H9 (cell line): ENCODE measurements at regions not wholly inside any gene's neighbourhood (a gene's known extent, or its start where the extent isn't known, plus 50 kb on each side); places are given as distances from the start of the nearest gene placed in this dataset.
A peak's percentile ranks its signal among the peaks of the same experiment; 100 is the strongest.

ENCODE experiments used
- DNase-seq: peaks from one replicate; pipeline ENCODE4 v3.0.0-alpha.2; 2017
- H2AFZ ChIP-seq: one replicate; pipeline ENCODE4 v1.6.1; 2013; ENCODE audit warnings: mild to moderate bottlenecking, low read length, control low read depth, moderate library complexity
- H2AK5ac ChIP-seq: 2 replicates; pipeline ENCODE4 v1.6.1; 2013; ENCODE audit warnings: low read length, control low read depth, mixed read lengths; ENCODE audit not compliant: insufficient read length
- H2BK120ac ChIP-seq: one replicate; pipeline ENCODE4 v1.6.1; 2013; ENCODE audit warnings: low read depth, mild to moderate bottlenecking, low read length, control low read depth, inconsistent platforms; ENCODE audit not compliant: poor library complexity, severe bottlenecking
- H2BK12ac ChIP-seq: 2 replicates; pipeline ENCODE4 v1.6.1; 2013; ENCODE audit warnings: low read length, control low read depth, mixed read lengths, low read depth; ENCODE audit not compliant: insufficient read length
- H2BK15ac ChIP-seq: 2 replicates; pipeline ENCODE4 v1.6.1; 2013; ENCODE audit warnings: low read depth, low read length, control low read depth
- H2BK20ac ChIP-seq: one replicate; pipeline ENCODE4 v1.6.1; 2013; ENCODE audit warnings: low read depth, mild to moderate bottlenecking, low read length, control low read depth, inconsistent platforms; ENCODE audit not compliant: poor library complexity, severe bottlenecking
- H2BK5ac ChIP-seq: 2 replicates; pipeline ENCODE4 v1.6.1; 2013; ENCODE audit warnings: low read length, control low read depth, mixed read lengths; ENCODE audit not compliant: insufficient read length
- H3K14ac ChIP-seq: 2 replicates; pipeline ENCODE4 v1.6.1; 2013; ENCODE audit warnings: low read length, control low read depth; ENCODE audit not compliant: insufficient read depth
- H3K18ac ChIP-seq: 2 replicates; pipeline ENCODE4 v1.6.1; 2013; ENCODE audit warnings: low read depth, mild to moderate bottlenecking, mixed read lengths, low read length, control low read depth; ENCODE audit not compliant: insufficient read length
- H3K23ac ChIP-seq: 2 replicates; pipeline ENCODE4 v1.6.1; 2013; ENCODE audit warnings: low read length, control low read depth, mixed read lengths, low read depth; ENCODE audit not compliant: insufficient read length
- H3K23me2 ChIP-seq: 2 replicates; pipeline ENCODE4 v1.6.1; 2013; ENCODE audit warnings: low read depth, mild to moderate bottlenecking, mixed read lengths, low read length, control low read depth; ENCODE audit not compliant: insufficient read length, poor library complexity, severe bottlenecking
- H3K27ac ChIP-seq: 2 replicates; pipeline ENCODE4 v1.5.1; 2013; ENCODE audit warnings: low read length, control low read depth, mixed read lengths, low read depth; ENCODE audit not compliant: insufficient read length
- H3K27me3 ChIP-seq: 2 replicates; pipeline ENCODE4 v1.6.1; 2013; ENCODE audit warnings: low read length, control low read depth, inconsistent platforms; ENCODE audit not compliant: insufficient read depth
- H3K4ac ChIP-seq: 2 replicates; pipeline ENCODE4 v1.6.1; 2013; ENCODE audit warnings: low read depth, mild to moderate bottlenecking, control low read depth, inconsistent platforms, low read length, moderate library complexity
- H3K4me1 ChIP-seq: 2 replicates; pipeline ENCODE4 v1.6.1; 2013; ENCODE audit warnings: low read length, control low read depth, inconsistent platforms; ENCODE audit not compliant: insufficient read depth
- H3K4me2 ChIP-seq: 2 replicates; pipeline ENCODE4 v1.6.1; 2013; ENCODE audit warnings: low read length, control low read depth, mixed read lengths; ENCODE audit not compliant: insufficient read length, insufficient read depth
- H3K56ac ChIP-seq: 2 replicates; pipeline ENCODE4 v1.6.1; 2013; ENCODE audit warnings: low read depth, mild to moderate bottlenecking, mixed read lengths, low read length, control low read depth; ENCODE audit not compliant: insufficient read length
- H3K79me1 ChIP-seq: 2 replicates; pipeline ENCODE4 v1.6.1; 2013; ENCODE audit warnings: low read depth, mild to moderate bottlenecking, moderate library complexity, low read length, control low read depth, inconsistent platforms; ENCODE audit not compliant: insufficient read depth, poor library complexity, severe bottlenecking
- H3K79me2 ChIP-seq: 2 replicates; pipeline ENCODE4 v1.6.1; 2013; ENCODE audit warnings: low read length, control low read depth, inconsistent platforms; ENCODE audit not compliant: insufficient read depth
- H3K9ac ChIP-seq: 2 replicates; pipeline ENCODE4 v1.6.1; 2013; ENCODE audit warnings: low read length, control low read depth, mixed read lengths; ENCODE audit not compliant: insufficient read length; ENCODE audit errors: extremely low read depth
- H3K9me3 ChIP-seq: one replicate; pipeline ENCODE4 v1.6.1; 2013; ENCODE audit warnings: low read depth, low read length, inconsistent platforms; ENCODE audit not compliant: control insufficient read depth
- H3T11ph ChIP-seq: one replicate; pipeline ENCODE4 v1.6.1; 2013; ENCODE audit warnings: mild to moderate bottlenecking, low read length, control low read depth, inconsistent platforms
- H4K20me1 ChIP-seq: one replicate; pipeline ENCODE4 v1.6.1; 2013; ENCODE audit not compliant: control insufficient read depth, insufficient read length, insufficient read depth
- H4K5ac ChIP-seq: 2 replicates; pipeline ENCODE4 v1.6.1; 2013; ENCODE audit warnings: low read depth, mild to moderate bottlenecking, mixed read lengths, low read length, control low read depth; ENCODE audit not compliant: insufficient read length
- H4K8ac ChIP-seq: replicated peaks from 2 replicates; pipeline ENCODE4 v1.6.1; 2013; ENCODE audit warnings: low read length, control low read depth, mixed read lengths, low read depth; ENCODE audit not compliant: insufficient read length
- H4K91ac ChIP-seq: 2 replicates; pipeline ENCODE4 v1.6.1; 2013; ENCODE audit warnings: low read depth, mild to moderate bottlenecking, moderate library complexity, mixed read lengths, low read length, control low read depth; ENCODE audit not compliant: insufficient read length
- H3K27ac Mint-ChIP-seq, 3 experiments: 2 replicates in 2 of 3; 3 replicates in 1 of 3; pipeline ENCODE4 v1.8.0; 2020 to 2021; ENCODE audit warnings: mixed read lengths in 3 of 3, mild to moderate bottlenecking in 1 of 3, moderate library complexity in 1 of 3
- H3K27me3 Mint-ChIP-seq: 2 replicates; pipeline ENCODE4 v1.8.0; 2021; ENCODE audit warnings: low read depth, mild to moderate bottlenecking, moderate library complexity, mixed read lengths
- H3K36me3 Mint-ChIP-seq, 3 experiments: 2 replicates in 2 of 3; 3 replicates in 1 of 3; pipeline ENCODE4 v1.8.0; 2020 to 2021; ENCODE audit warnings: low read depth in 3 of 3, mixed read lengths in 3 of 3; ENCODE audit not compliant: insufficient read depth in 1 of 3
- H3K4me1 Mint-ChIP-seq, 2 experiments: 2 replicates each; pipeline ENCODE4 v1.8.0; 2020; ENCODE audit warnings: mixed read lengths in 2 of 2
- H3K4me3 Mint-ChIP-seq, 2 experiments: 2 replicates in 1 of 2; 3 replicates in 1 of 2; pipeline ENCODE4 v1.8.0; 2020 to 2021; ENCODE audit warnings: mild to moderate bottlenecking in 2 of 2, mixed read lengths in 2 of 2, moderate library complexity in 1 of 2
- H3K9me3 Mint-ChIP-seq, 2 experiments: 2 replicates in 1 of 2; 3 replicates in 1 of 2; pipeline ENCODE4 v1.8.0; 2020; ENCODE audit warnings: mild to moderate bottlenecking in 2 of 2, mixed read lengths in 2 of 2, moderate library complexity in 1 of 2
- WGBS: extraction: QIAGEN DNeasy Blood & Tissue Kit; methylation state at CpG from one replicate; pipeline ENCODE4 v1.1.7; 2013; ENCODE audit warnings: missing lambda C conversion rate, low lambda C conversion rate, mixed read lengths; ENCODE audit not compliant: insufficient read length; ENCODE audit errors: extremely low coverage; 5-methylcytosine and 5-hydroxymethylcytosine counted together
- TF ChIP-seq, protein P1 (sequence below): fragments of 200-600 bp; sonication (generic); conservative IDR thresholded peaks from 3 replicates; pipeline ENCODE4 v1.8.0; 2021; ENCODE audit warnings: antibody characterized with exemption, mild to moderate bottlenecking

GRCh38 chr11:91947215-91947820 lies 277.3 kb upstream of the FAT3 start:
- Histone ChIP-seq H3K4me2 (no peak overlapping the region), H2BK20ac (no peak overlapping the region), H2BK15ac (no peak overlapping the region), H2AK5ac (no peak overlapping the region), H4K5ac (no peak overlapping the region), H3K27ac (no peak overlapping the region), H3K9ac (no peak overlapping the region), H2AFZ (no peak overlapping the region), H3K56ac (no peak overlapping the region), H2BK5ac (no peak overlapping the region), H3K9me3 (no peaks in the 10 kb centered on the region), H3K23me2 (no peaks in the 10 kb centered on the region), H2BK12ac (no peak overlapping the region), H4K91ac (no peak overlapping the region), H3K4me1 (no peaks in the 10 kb centered on the region), H3T11ph (no peak overlapping the region), H4K20me1 (no peaks in the 10 kb centered on the region), H3K14ac (no peak overlapping the region), H3K27me3 (no peaks in the 10 kb centered on the region), H3K79me2 (no peaks in the 10 kb centered on the region), H2BK120ac (no peak overlapping the region), H3K18ac (no peak overlapping the region), H4K8ac (no peak overlapping the region), H3K4ac (no peak overlapping the region), H3K79me1 (no peaks in the 10 kb centered on the region), H3K23ac (no peak overlapping the region)
- no peak for DNase-seq
- Mint-ChIP-seq H3K9me3 (no peaks in the 10 kb centered on the region), H3K4me3 (no peak overlapping the region), H3K36me3 (no peaks in the 10 kb centered on the region), H3K27ac (peak overlapping the region in 1 of 3 experiments; percentile 24; a peak in 3 of 7 replicates), H3K27me3 (no peaks in the 10 kb centered on the region; the same call in 1 of the 2 replicates), H3K4me1 (no peaks in the 10 kb centered on the region)
- no CpG with 5 or more reads among the region's 2 CpGs for WGBS
- TF ChIP-seq, protein P1, sequence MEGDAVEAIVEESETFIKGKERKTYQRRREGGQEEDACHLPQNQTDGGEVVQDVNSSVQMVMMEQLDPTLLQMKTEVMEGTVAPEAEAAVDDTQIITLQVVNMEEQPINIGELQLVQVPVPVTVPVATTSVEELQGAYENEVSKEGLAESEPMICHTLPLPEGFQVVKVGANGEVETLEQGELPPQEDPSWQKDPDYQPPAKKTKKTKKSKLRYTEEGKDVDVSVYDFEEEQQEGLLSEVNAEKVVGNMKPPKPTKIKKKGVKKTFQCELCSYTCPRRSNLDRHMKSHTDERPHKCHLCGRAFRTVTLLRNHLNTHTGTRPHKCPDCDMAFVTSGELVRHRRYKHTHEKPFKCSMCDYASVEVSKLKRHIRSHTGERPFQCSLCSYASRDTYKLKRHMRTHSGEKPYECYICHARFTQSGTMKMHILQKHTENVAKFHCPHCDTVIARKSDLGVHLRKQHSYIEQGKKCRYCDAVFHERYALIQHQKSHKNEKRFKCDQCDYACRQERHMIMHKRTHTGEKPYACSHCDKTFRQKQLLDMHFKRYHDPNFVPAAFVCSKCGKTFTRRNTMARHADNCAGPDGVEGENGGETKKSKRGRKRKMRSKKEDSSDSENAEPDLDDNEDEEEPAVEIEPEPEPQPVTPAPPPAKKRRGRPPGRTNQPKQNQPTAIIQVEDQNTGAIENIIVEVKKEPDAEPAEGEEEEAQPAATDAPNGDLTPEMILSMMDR = no peak
